K562 (cell line): ENCODE measurements at regions not wholly inside any gene's neighbourhood (a gene's known extent, or its start where the extent isn't known, plus 50 kb on each side); places are given as distances from the start of the nearest gene placed in this dataset.

Source experiments
- BMI1 ChIP-seq: fragments of 150-350 bp; IDR thresholded peaks from 2 replicates; pipeline ENCODE4 v1.6.1; 2014; ENCODE audit warnings: low read length
- CBFA2T2 ChIP-seq: fragments of 450-650 bp; conservative IDR thresholded peaks from 2 replicates; pipeline ENCODE4 v1.6.1; 2017; ENCODE audit warnings: mild to moderate bottlenecking
- CBFB ChIP-seq: sonication (generic); formaldehyde crosslinking; IDR thresholded peaks from 2 replicates; pipeline ENCODE4 v1.4.0; 2020; ENCODE audit warnings: mild to moderate bottlenecking, missing genetic modification reagents
- CHCHD3 ChIP-seq: fragments of 250-450 bp; sonication (Bioruptor Pico); IDR thresholded peaks from 2 replicates; pipeline ENCODE4 v2.1.2; 2022; ENCODE audit warnings: mild to moderate bottlenecking
- LCOR ChIP-seq: sonication (generic); formaldehyde crosslinking; IDR thresholded peaks from 2 replicates; pipeline ENCODE4 v1.8.0; 2022; ENCODE audit warnings: mild to moderate bottlenecking, missing genetic modification reagents
- NELFE ChIP-seq: IDR thresholded peaks from 2 replicates; pipeline ENCODE4 v1.6.1; 2011; ENCODE audit warnings: mild to moderate bottlenecking; ENCODE audit not compliant: insufficient read depth, insufficient read length
- PCBP1 ChIP-seq: fragments of 200-400 bp; formaldehyde crosslinking; IDR thresholded peaks from 2 replicates; pipeline ENCODE4 v1.6.1; 2018; ENCODE audit warnings: mild to moderate bottlenecking, low read depth, low read length; ENCODE audit not compliant: poor library complexity, severe bottlenecking
- SETDB1 ChIP-seq: IDR thresholded peaks from one replicate; pipeline ENCODE4 v1.6.1; 2012; ENCODE audit warnings: low read length, control low read depth, inconsistent platforms
- TCF3 ChIP-seq: sonication (generic); formaldehyde crosslinking; IDR thresholded peaks from 2 replicates; pipeline ENCODE4 v1.4.0; 2020; ENCODE audit warnings: mild to moderate bottlenecking, missing genetic modification reagents
- U2AF2 ChIP-seq: fragments of 200-400 bp; formaldehyde crosslinking; optimal IDR thresholded peaks from 2 replicates; pipeline ENCODE3; 2017; ENCODE audit warnings: low read depth, mild to moderate bottlenecking, low read length
- XRCC5 ChIP-seq: fragments of 200-400 bp; formaldehyde crosslinking; IDR thresholded peaks from 2 replicates; pipeline ENCODE4 v1.6.1; 2017; ENCODE audit warnings: low read depth, mild to moderate bottlenecking, low read length
- ZNF124 ChIP-seq: sonication (generic); formaldehyde crosslinking; IDR thresholded peaks from 2 replicates; pipeline ENCODE4 v1.8.1; 2022; ENCODE audit warnings: missing genetic modification reagents
- TF ChIP-seq, protein P1 (sequence below), 2 experiments: fragments of 450-650 bp in 1 of 2; sonication (generic) in 1 of 2; formaldehyde crosslinking in 1 of 2; IDR thresholded peaks in 1 of 2; conservative IDR thresholded peaks in 1 of 2; 2 replicates each; pipeline versions ENCODE4 v1.6.1 to v1.8.1; 2016 to 2023; ENCODE audit warnings: mild to moderate bottlenecking in 2 of 2, moderate library complexity in 2 of 2, inconsistent platforms in 1 of 2, missing genetic modification reagents in 1 of 2
- TF ChIP-seq, protein P2 (sequence below): fragments of 250-450 bp; sonication (Bioruptor Pico); IDR thresholded peaks from 2 replicates; pipeline ENCODE4 v1.8.0; 2021; ENCODE audit warnings: mild to moderate bottlenecking, moderate library complexity

DNA sequence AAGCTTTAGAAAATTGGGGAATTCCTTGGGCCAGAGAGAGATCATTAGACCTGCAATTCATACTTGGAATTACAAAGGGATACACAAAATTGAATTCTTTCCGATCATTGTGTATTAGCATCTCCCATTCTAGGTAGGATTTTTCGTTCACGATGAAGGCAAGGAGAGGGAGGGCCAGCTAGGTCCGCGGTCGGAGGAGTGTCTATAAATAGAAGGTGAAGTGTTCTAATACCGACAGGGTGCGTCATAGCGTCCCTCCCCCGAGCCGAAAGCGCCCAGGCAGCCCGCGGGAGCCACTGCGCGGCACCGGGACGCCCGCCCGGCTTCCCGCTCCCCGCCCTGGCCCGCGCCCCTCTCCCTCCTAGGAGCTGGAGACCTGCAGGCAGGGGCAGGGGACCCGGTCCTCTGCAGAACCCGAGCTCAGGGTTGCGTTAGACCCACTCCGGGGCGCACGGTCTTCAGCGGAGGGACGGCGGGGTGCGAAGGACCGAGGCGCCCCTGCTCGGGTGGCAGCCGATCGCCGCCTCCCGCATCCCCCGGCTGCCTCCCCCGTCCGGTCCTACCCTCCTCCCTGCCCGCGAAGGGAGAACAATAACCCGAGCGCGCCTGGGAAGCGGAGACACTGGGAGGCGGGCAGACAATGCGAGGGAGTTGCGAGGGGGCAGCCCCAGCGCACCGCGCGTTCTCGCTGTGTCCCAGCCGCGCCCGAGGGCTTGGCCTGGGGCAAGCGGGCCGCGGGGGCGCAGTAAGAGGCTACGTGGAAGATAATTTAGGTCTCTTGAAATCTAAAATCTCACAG lies 114.2 kb upstream of the SERTAD2 start (continued):
- TF ChIP-seq, protein P1, sequence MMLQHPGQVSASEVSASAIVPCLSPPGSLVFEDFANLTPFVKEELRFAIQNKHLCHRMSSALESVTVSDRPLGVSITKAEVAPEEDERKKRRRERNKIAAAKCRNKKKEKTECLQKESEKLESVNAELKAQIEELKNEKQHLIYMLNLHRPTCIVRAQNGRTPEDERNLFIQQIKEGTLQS (IDR thresholded peaks at IDR 0.05): peak; percentile 87
- TF ChIP-seq, protein P1 (CRISPR knock-in tag; conservative IDR thresholded peaks at IDR 0.05): peak; percentile 42
- TF ChIP-seq LCOR (CRISPR knock-in tag): 0 out of 2 replicates have a peak, but pooled peaks have one; percentile 32
- TF ChIP-seq CHCHD3 (CRISPR knock-in tag): no peak
- TF ChIP-seq, protein P2, sequence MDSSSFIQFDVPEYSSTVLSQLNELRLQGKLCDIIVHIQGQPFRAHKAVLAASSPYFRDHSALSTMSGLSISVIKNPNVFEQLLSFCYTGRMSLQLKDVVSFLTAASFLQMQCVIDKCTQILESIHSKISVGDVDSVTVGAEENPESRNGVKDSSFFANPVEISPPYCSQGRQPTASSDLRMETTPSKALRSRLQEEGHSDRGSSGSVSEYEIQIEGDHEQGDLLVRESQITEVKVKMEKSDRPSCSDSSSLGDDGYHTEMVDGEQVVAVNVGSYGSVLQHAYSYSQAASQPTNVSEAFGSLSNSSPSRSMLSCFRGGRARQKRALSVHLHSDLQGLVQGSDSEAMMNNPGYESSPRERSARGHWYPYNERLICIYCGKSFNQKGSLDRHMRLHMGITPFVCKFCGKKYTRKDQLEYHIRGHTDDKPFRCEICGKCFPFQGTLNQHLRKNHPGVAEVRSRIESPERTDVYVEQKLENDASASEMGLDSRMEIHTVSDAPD (CRISPR knock-in tag): no peak
- TF ChIP-seq TCF3 (CRISPR knock-in tag): no peak; the same call in 1 of the 2 replicates
- no peak for TF ChIP-seq U2AF2
- TF ChIP-seq XRCC5: no peak
- TF ChIP-seq PCBP1: peak; percentile 73
- TF ChIP-seq BMI1: no peak
- TF ChIP-seq SETDB1: no peak
- peak; percentile 73; the same call in 1 of the 2 replicates for TF ChIP-seq CBFB (CRISPR knock-in tag)
- no peak for TF ChIP-seq NELFE
- TF ChIP-seq CBFA2T2: no peak
- no peak for TF ChIP-seq ZNF124 (CRISPR knock-in tag)
